Embryonic facial prominence (tissue), 1 donor: ENCODE measurements at regions not wholly inside any gene's neighbourhood (a gene's known extent, or its start where the extent isn't known, plus 50 kb on each side); places are given as distances from the start of the nearest gene placed in this dataset.

Source experiments
- DNase-seq: peaks from one replicate; pipeline ENCODE4 v3.0.0-alpha.2; 2016; ENCODE audit errors: extremely low spot score

DNA sequence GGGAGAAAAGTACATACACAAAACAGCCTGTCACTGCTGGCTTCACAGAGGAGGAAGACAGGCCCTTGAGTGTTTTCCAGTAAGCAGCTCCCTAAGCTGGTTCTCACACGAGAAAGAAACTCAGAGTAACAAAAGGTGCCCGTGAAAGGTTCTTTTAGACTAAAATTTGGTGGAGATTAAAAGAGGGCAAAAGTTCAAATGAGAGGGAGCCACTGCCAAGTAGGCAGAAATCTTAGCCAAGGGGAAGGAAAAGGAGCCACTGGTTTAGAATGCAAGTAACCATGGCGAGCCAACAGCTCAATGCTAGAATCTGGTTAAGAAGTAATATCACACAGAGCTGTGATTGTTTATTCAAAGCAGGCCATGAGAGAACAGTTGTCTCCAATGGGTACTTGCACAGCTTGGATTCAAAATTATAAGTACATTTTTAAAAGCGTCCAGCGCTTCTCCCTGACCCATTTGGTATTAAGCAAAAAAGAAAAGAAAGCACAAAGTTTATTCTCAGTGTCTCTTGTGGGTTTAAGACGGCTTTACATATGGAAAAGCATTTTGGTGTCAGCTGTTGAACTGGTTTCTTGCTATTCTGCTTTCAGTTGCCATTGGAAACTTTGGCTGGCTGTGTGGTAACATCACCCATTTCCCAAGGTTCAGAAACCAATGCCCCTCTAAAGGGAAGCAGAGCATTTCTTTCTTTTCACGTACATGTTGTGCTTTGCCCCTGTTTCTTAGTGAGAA lies 648.5 kb downstream of the RNF144B start:
- no peak for DNase-seq

DNA sequence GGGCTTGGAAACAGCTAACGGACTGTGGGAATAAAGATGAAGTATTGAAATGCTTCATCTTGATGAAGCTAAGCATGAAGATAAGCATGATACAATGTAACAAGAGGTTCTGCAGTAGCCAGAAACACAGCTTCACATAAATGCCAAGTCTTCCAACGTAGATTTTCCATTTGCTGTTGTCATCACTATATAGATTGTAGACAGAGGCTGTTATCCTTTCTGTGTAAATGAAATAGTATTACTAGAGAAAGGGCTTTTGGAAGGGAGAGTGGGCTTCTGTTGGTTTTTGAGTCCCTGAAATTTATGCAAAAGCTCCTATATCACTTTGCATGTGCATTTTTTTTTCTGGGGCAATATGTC lies 649.0 kb downstream of the RNF144B start:
- DNase-seq: no peak

DNA sequence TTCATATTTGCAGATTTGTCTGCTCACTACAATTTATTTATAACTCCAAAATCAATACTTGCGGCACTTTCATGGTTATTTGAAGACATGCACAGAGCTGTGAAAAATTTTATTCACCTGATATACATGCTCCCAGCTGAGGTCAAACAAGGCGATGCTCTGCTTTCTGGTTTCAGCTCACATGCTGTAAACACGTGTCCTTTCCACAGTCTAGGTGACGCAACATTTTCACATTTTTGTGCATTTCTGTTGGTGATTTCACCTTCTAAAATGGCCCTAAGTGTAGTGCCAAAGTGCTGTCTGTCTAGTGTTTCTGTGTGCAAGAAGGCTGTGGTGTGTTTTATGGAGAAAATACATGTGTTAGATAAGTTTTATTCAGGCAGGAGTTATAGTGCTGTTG lies 650.5 kb downstream of the RNF144B start:
- DNase-seq: no peak

DNA sequence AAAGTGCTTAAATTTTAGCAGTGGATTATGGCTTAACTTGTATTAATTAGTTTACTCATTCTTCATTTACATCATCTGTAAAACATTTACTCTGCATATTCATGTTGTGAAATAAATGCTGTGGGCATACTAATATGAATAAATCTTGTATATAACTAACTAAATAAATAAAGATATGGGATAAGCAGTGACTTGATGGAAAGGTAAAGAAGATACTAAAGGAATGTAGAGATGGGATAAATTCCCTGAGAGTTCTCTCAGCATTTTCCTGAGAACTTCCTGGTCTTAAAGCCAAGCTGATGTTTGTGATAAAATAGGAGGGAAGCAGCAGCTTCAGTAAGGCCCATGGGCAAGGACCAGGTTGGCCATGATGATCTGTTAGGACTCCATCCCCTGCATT lies 652.1 kb downstream of the RNF144B start:
- no peak for DNase-seq

DNA sequence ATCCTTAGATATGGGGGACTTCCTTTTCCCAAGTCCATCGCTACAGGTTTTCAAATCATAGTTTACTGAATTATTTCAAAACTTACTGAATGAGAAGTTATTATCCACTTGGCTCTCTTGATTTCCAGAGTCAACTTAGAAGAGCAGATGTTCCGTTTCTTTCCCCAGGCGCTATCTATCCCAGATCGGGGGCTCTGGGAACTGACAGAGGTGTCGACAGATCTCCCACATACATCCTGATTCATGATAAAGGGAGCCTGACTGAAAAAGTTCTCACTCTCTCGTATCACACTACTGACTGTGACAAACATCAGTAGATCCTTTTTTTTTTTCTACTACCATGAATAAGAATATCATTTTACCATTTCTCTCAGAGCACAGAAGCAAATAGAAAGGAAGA lies 654.8 kb downstream of the RNF144B start:
- DNase-seq: no peak

DNA sequence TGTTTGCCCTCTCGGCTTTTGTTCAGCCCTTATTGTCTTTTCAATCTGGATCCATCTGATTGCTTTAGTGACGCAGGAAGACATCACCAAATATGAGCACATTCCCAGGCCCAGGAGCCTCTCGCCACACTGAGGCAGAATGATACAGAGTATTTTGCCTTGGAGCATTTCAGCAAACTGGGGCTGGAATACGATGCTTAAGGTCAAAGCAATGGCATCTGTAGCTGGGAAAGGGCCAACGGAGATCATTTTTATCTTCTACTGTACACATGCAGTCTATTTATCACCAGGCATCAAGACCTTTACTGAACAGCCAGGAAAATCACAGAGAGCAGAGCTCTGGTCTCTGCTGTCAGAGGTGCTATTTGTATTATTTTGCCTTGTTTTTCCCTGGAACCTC lies 655.3 kb downstream of the RNF144B start:
- DNase-seq: no peak

DNA sequence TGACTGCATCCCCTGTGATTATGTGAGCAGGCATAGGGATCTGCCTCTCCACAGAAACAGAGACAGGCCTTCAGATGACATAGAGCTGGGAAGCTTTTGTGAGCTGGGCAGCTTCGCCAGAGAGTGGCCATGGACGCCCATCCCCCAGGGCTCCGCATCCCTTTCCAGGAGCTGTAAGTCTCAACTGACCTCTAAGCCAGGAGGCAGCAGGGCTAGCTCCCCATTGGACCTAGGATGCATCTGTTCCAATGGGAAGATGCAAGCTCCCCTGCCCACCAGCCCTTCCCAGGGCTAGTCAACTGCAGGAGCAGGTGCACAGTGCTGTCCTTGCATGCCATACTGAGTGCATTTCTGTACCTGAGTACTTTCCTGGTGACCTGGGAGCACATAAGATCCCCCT lies 663.6 kb downstream of the RNF144B start:
- DNase-seq: no peak

DNA sequence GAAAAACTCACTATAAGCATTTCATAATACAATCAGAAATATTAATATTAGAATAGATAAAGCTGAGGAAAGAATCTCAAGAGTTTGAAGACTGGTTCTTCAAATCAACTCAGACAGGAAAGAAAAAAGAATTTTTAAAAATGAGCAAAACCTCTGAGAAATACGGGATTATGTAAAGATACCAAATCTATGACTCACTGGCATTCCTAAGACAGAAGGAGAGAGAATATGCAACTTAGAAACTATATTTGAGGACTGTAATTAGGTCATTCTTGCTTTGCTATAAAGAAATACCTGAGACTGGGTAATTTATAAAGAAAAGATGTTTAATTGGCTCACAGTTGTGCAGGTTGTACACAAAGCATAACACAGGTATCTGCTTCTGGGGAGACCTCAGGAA lies 665.1 kb downstream of the RNF144B start:
- DNase-seq: no peak

DNA sequence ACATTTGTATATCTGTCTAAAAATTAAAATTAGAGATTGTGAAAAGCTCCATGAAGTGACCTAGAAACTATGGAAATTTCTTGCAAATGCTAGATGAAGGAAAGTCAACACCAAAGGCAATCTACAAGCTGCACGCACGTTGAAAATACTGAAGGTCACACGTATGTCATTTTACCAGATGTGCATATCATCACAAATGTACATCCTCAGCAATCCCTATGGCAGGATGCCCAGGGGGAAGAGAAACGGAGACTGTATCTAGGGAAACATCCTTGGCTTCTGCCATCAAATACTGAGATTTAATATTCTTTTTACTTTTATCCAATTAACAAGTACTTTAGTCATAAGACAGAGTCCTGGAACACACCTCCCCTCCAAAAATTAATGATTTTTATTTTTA lies 672.0 kb downstream of the RNF144B start:
- DNase-seq: no peak

DNA sequence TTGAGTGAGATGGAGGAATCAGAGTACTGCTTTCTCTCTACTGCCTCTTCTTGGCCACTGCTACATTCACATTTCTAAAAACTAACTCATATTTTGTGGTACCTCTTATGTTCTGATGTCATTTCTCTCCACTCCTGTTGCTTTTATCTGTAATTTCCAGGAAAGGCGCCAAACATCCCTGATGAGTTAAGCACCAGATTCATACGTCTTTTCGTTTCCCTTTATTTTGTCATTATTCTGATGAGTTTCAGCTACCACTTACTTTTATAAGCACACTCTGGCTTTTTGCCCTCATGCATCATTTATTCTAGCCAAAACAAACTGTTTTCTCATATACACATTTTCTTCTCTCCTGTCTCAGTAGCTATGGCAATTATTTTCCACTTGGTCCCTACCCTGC lies 680.0 kb downstream of the RNF144B start:
- DNase-seq: no peak

DNA sequence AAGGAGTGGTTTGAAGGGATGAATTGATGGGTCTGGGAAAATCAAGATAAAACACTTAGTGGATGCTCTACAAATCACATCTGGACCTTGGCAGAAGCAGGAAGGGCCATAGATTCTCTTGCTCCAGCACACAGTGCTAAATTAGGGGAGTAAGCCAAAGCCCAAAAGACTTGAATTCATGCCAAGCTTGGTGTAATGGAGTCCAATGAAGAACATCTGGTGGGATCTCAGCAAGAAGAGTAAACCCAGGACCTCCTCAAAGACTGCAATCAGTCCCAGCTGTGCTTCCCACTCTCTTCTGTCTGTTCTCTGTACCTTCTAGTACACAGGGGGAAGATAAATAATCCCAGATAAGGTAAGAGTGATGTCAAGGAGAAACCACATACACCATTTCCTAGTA lies 683.4 kb downstream of the RNF144B start:
- peak; percentile 40 for DNase-seq

DNA sequence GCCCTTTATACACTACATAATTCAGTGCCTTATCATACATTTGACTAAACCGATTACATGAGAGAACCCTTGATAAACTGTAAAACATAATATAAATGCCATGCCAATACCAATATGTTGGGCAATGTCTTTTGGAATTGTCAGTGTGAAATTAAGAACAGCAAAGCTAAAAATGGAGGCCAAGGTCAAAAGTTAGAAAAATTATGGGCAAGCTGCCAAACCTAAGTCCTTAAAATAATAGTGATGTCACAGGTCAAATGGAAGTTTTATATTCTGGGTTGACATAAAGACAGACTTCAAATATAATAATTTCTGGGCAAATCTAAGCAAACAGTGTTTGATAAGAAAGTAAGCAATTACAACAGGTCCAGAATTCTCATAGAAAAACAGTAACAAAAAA lies 696.7 kb downstream of the RNF144B start:
- DNase-seq: no peak

DNA sequence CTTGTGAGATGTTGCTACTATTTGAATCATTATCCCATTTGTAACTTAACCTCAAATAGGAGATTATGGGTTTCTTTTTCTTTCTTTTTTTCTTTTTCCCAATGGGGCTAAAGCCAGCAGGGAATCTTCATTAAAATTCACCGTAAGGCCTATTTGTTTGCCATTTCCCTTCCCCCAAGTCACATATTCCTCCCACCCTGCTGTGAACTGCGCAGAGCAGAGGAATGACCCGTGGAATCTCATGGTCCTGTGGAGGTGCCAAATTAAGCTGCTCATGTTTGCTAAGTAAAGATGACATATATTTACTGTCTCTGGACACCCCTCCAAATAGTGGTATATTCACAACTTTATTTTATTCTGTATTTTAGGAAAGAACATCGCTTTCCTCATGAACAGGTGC lies 699.3 kb downstream of the RNF144B start:
- no peak for DNase-seq

DNA sequence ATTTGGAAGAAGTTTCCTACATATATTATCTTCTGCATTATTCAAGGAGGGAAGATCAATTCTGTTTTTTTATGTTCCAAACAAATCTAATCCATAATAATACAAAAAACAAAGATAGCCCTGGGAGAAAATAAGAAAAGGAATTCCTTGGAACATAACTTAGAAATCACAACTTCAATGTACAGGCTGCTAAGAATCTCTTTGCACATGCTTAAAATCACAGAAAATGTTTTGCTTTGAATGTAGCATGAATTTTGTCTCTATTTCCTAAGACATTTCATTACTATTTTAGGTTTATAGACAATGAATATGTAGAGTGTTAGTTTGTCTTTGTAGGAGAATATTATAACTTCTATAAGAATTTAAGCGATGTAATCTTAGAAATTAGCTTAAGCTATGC lies 700.1 kb downstream of the RNF144B start:
- no peak for DNase-seq

DNA sequence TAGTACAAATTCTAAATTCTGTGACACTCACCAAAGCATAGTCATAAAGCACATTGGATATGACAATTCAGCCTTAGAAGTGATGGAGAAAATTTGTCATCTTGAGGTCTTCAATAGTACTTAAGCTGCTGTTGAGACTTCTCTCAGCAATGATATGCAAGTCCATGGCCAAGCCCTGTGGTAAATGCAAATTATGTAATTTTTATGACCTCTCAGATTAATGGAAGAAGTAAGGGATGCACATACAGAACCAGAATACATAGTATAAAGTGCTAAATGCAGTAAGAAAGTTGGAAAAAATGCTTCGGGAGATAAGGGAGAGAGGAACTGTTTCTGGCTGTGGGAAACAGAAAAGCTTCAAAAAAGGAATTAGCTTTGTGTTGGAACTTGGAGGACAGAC lies 700.7 kb downstream of the RNF144B start:
- no peak for DNase-seq

DNA sequence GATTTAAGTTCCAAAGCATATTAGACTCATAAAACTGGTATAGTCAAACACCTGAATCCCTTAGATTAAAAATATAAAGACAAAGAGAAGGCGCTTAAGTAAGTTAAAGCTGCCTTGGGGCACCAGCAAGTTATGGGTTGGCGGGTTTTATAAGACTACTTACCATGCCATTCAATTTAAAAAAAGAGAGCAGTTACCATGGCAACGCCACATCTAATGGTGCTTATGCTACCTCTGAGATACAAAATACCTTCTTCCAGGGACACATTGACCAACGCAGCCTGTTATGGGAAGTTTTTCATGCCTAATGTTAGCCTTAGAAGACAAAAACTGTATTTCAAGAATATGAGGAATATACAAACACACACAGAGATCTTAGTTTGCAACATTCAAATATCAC lies 713.6 kb downstream of the RNF144B start:
- no peak for DNase-seq

DNA sequence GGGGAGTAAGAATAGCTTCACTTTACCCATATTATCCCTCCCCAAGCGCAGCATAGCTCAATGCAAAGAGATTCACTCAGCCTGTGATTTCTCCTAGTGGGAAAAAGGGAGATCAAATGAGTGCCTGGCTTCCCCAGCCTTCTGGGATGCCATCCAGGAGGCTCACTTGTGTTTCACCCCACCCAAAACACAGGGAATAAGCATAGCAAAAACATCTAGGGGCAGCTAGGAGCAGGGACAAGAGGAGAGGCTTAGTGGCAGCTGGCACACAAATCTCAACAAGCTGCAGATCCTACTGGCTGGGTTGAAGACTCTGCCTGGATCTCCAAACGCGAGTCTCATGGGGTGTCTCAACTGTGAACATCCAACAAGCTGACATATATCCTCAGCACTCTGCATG lies 715.8 kb downstream of the RNF144B start:
- DNase-seq: no peak

DNA sequence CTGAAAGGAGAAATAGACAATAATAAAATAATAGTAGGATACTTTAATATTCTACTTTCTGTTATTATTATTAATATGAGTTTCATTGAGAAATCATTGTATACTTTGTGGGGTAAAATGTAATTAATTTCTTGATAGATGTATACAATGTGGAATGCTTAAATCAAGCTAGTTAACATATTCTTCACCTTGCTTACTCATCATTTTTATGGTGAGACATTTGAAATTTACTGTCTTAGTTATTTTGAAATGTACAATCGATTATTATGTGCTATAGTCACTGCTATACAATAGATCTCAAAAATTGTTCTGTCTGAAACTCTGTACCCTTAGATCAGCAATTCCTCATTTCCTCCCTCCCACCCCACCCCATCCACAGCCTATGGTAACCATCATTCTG lies 720.3 kb downstream of the RNF144B start:
- DNase-seq: no peak

DNA sequence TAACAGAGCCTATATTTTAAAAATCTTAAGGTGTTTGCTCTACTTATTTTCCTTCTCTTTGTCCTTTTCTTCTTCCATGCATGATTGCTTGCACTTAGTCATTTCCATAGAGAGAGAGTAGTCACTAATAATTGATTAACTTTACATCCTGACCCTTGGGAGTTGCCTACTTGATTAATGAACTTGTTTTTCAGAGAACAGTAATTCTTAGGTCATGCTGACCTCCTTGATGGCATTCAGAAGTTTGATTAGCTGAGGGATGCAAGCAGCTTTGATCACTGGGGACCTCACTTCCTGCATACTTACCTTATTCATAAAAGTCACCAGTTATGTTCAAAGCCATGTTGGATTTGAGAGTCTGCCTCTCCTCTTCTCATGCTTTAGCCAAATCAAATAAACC lies 715.6 kb upstream of the ID4 start:
- no peak for DNase-seq

DNA sequence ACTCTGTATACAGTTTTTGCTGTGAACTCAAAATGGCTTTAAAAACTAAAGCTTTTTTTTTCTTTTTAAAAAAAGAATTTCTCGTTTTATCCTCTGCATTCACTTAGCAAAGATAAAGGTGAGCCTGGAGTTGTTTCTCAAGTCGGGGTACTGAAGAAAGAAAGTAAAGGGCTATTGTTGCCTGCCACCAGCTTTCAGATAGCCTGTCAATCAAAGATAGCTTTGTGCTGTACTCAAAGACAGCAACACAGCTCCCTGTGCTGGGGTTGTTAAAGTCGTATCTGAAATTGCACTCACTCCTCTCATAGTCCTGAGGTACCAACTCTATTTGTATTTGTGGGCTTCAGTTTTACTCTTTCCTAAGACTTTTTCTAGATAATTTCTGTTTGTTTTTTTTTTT lies 710.1 kb upstream of the ID4 start:
- DNase-seq: no peak

DNA sequence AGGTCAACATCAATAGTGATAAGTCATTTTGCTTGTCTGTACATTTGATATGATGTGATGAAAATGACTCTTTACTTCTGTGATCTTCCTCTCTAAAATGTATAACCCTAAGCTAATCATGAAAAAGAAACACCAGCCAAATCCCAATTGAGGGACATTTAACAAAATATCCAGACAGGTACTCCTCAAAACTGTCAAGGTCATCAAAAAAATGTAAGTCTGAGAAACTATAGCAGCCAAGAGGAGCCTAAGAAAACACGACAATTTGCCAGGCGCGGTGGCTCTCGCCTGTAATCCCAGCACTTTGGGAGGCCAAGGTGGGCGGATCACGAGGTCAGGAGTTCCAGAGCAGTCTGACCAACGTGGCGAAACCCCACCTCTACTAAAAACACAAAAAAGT lies 708.5 kb upstream of the ID4 start:
- DNase-seq: no peak

DNA sequence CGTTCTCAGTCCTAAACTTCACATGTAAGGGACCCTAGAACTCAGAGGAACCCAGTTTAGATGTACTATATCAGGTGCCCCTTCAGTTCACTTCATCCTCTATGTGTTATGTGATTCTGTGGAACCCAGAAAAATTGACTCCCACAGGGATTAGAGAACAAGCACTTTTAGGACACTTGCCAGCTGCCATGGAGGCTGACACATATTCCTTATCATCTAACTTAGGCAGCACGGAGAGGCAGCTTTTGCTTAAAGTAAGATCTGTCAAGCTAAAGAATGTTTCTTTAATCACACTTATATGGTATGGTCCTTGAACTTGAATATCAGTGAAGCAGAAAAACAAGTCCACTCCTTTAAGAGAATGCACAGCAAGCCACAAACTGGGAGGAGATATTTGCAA lies 701.5 kb upstream of the ID4 start:
- DNase-seq: no peak

DNA sequence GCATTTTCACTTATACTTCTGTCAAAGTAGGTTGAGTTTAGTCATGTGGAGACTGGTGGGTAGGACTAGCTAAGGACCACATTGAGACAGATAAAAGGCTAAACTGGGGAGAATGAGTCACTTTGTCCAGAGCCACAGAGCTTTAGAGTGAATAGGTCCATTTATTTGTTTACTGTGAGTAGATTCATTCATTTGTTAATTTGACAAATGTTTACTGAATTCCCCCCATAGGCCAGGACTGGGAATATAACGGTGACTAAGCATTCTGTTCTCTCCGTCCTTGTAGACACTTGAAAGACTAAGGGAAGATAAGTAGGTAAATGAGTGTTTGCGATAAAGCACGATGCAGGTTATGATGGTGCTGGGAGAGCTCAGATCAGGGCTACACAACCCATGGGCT lies 699.7 kb upstream of the ID4 start:
- no peak for DNase-seq

DNA sequence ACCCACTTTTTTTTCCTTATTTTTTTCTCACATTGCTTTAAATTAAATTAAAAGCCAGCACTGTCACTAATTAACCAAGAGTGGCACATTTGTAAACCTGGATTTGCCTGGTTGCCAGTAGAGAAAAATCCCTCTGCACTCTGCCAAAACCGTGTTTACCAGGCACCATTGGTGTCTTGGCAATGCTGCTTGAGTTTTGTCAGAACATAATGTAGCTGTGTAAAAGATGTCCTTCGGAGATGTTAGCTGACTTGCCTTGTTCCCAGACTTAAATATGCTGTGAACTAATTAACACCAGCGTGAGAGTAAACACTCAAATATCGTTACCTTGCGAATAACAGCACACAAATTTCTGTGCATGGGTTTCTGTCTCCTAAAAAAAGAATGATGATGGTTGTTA lies 694.9 kb upstream of the ID4 start:
- no peak for DNase-seq

DNA sequence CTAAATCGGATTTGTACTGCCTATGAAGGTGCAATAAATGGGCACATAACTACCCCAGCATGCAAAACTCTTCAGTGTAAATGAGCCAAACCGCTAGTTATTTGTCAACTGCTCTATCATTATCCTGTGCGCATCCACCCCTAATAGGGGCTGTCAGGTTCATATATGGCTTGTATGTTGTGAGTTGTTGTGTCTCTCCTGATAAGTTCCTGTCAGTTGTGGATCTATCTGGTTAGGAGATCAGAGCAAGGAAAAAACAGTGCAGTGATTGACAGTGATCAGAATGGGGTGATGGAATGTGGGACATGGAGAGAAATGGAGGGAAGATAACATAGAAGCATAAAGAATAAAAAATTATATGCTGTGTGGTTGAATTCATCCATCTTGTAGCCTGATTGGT lies 686.9 kb upstream of the ID4 start:
- no peak for DNase-seq
